ENCODE measurements at regions not wholly inside any gene's neighbourhood (a gene's known extent, or its start where the extent isn't known, plus 50 kb on each side); places are given as distances from the start of the nearest gene placed in this dataset.

DNA sequence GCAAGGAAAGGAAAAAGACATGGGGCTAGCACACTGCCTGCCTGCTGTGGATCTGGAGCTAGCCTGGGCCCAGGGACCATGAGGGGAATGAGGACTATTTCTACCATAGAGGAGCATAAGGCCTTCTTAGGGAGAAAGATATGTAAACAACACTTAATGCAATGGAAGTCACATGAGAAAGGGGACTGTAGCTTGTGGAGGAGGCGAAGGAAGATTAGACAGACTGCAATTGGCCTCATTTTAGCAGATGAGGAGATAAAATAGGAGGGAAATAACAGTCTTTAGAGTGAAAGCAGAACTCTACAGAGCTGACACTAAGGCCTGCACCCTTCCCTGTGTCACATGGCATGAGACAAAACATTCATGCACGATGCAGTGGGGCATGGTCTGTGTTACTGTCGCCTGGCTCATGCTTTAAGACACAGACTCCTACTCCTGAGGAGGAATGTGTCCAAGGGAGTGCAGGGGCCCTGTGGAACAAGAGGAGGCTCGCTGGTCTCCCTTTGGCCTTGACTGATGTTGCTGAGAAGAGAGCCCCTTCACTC is 829.3 kb upstream of the IGFBP3 start:
- DNase-seq, result no peak

DNA sequence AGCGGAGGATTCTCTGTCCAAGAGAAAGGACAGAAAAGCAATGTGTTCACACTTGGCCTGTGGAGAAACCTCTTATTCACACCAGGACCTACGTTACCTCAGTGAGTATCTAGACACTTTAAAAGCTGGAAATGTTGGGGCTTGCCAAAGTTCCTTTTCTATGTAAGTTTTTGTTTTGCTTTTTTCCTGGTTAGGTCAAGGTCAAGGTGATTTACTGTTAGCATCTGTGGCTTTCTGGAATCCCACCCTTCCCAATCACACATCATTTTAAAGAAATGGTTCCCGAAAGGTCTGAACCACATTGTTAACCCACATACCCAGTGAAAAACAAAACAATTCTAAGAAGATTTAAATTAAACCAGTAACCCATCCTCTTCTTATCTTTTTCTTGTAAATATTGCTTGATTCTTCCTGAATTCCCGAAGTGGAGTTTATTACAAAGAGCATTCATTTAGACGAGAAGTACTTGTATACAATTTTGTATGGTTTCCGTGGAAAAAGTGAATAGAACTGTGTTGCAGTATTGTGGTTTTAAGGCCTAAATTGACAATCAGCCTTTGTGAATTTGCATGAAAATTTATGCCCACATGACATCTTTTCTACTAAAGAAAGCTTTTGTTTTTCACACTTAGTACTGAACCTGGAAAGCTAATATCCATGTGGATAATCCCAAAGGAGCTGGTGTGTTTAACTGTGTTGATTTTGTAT is 827.0 kb upstream of the IGFBP3 start:
- DNase-seq, result no peak

DNA sequence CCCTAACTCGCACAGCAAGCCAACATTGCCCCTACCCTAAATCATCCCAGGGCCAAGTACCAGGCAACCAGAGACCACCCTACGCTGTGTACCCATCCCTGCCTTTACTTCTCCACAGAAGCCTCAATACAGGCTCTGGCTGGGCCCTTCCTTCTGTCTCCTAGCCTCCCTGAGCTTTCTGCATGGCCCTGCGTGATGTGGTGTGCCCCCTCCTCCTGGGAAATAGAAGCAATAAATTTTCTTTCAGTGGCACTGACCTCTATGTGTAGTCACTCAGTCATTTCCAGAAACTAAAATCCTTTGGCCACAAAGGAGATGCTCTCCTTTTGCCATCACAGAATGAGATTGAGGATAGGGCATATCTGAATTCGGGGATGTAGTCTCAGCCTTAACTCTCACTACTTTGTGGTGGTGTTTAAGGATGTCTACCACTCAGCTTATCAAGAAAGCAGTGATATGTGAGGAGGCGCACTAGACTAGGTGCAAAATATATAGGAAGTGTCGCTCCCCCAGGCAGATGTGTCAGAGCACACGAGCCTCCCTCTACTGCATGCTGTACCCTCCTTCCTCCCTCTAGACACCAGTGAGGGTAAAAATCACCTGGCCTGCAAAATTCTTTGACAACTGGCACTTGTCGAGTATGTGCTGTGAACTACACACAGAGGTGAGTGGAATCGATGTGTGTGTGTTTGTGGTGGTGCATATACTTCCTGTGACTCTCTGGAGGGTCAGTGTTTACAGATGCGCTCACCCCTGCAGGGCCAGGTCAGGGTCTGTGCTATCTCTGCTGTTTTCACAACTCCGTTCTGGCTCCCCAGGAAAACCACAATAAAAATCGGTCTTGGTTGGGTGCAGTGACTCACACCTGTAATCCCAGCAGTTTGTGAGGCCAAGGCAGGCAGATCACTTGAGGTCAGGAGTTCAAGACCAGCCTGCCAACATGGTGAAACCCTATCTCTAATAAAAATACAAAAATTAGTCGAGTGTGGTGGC is 825.9 kb upstream of the IGFBP3 start:
- no peak for DNase-seq

DNA sequence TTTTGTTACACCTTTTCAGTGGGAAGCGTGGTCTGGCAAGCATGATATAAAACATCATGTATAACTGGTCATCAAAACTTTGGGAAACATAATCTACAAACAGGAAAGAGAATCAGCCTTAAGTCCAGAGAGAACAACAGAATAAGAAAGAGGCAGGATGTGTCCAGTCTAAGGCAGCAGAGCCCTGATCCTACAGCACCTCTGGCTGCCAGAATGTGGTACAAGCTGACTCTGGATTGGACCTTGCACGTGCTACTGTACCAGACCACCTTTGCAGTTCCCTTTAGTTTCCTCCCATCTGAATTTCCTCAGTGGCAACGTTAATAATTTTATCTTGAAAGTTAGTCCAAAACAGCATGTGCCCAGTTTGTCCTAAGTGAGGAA is 824.6 kb upstream of the IGFBP3 start:
- DNase-seq, result no peak

DNA sequence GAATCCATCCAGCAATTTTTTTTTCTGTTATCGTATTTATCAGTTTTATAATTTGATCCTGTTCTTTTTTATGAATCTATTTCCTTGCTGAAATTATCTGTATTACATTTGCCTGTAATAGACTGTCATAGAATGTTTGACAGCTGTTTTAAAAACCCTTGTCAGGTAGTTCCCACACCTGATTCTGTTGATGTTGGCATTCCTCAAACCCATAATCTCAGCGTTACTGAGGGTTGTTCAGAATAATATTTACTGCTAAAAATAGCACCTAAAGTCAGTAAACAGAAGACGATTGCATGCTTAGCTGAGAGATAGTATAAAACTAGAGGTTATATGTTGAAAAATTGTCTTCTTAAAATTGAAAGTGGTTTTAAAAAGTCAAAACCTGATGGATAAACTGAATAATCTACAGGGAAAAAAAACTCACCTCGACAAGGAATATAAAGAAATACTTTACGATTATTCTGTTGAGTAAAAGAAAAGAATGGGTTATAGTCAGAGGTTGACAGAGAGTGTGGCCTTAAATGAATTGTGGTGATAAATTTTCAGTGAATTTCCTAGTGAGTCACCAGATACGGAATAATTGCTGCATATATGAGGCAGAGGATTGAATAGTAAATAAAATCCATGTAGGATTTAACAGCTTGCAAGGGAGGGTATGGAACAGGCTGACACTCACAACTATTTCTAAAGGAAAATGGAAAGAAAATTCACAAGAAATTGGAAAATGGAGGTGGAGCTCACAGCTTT is 824.1 kb upstream of the IGFBP3 start:
- DNase-seq, result no peak

DNA sequence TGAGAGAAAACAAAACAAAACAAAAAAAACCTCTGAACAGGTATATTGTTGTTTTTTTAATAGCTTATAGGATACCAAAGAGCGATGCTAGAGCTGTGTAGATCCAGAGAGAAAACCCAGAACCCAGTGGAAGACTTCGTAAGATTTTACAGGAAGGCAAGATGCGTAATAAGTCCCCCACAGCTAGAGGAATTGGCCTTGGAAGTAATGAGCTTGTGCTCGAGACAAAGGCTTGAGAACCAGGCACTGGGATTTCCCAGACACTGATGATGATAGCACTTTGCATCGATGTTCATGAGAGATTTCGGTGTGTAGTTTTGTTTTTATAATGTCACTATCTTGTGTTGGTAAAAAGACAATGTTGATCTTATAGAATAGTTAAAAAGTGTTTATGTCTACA is 821.5 kb upstream of the IGFBP3 start:
- DNase-seq, result no peak

DNA sequence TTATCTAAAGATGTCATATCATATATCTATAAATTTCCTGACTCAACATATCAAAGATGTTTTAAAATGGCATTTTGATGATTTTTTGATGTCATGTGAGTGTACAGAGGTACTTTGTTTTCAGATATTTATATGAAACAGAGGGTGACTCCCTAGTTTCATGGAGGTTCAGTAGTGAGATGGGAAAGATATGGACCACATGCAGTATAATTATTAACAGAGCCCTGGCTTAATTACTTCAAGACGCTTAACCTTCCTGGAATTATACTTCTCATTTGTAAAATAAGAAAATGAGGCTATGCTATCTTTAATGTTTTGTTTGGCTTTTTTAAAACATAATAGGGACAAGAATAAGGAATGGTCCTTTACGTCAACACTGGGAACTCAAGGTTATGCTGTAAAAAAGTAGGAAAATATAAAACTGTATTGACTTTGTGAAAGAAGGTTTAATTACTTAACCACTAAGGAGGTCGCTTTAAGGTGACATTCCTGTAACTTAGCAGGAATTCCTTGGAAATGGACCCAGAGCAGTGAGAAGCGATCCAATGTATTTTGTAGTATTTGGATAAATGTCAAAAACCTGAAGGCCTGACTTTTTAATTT is 821.0 kb upstream of the IGFBP3 start:
- no peak for DNase-seq

DNA sequence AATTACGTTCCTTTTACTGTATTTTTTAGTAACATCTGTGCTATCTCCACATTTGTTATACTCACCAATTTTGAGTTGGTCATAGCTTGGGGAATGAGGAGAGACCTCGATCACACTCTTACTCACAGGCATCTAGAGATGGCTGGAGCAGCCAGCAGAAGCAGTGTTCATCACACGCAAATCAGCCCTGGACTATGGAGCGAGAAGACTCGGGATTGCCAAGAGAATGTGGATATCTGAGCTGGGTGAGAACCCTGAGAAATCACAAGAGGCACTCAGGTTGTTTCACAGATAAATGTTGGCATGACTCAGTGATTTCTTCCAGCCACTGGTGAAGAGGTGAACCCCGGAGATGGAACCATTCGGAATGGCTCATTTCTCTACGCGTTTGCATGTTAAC is 820.1 kb upstream of the IGFBP3 start:
- no peak for DNase-seq

DNA sequence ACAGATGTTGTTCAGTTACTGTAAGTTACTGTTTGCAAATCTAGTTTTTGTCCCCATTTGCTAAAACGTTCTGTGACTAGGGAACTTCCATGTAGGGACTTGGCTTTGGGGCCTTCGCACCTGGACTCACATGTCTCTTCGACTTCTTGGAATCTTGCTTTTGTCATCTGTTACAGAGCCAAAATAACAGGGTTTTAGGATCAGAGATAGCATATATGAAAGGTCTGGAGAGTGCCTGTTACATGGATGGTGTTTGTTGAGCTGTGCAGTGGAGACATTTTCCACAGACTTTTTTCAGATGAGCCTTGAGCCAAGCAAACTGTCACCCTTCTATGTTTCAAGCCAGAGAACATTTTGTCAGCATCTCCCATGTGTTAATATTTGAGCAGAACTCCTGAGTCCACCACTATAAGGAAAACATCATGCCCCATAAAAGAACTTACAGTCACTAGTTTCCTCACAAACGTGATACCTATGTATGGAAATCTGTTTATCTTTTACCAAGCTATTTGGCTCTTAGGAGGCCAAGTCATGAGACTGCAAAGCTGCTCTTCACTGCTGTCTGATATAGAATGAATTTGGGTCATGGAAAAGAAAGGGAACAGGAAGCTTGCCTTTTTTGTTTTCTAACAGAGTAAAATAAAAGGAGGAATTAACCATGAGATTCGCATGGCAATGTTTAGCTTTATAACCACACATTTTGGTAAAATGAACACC is 818.6 kb upstream of the IGFBP3 start:
- no peak for DNase-seq

DNA sequence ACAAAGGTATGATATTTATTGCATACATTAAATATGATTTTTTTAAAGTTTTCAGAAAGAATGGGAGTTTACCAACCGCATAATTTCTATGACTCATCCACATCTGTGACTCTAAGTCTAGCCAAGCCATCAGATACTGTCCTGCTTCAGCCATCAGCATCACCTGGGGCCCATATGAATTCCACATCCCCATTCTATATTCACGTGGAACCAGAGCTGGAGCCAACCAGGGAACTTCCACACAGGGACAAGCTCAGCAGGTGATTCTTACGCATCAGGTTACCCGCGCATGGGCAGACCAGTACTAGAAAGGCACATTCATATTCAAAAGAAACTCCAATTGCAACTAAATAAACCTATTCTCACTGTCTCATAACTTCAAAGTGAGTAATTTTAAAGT is 817.7 kb upstream of the IGFBP3 start:
- DNase-seq, result no peak

DNA sequence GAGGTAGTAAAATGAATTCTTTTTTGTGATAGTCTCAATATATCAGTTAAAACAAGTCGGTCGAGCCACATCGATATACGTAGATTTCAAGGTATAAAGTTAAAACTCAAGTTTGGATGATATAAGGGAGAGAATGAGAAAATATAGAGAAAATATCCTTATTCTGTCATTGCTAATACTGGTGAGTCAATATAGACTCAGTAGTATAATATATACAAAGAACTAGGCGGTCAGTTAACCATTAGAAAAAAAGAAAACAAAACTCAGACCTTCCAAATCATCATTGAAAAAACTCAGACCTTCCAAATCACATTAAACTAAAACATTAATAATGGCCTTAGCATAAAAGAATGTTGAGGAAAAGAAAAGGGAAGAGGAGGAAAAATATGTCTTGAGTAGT is 817.1 kb upstream of the IGFBP3 start:
- no peak for DNase-seq

DNA sequence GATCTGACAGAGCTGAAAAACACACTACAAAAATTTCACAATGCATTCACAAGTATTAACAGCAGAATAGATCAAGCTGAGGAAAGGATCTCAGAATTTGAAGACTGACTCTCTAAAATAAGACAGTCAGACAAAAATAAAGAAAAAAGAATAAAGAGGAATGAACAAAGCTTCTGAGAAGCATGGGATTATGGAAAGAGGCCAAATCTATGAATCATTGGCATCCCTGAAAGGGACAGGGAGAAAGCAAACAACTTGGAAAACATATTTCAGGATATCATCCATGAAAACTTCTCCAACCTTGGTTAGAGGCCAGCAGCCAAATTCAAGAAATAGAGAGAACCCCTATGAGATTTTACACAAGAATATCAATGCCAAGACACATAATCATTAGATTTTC is 804.8 kb upstream of the IGFBP3 start:
- DNase-seq, result no peak

DNA sequence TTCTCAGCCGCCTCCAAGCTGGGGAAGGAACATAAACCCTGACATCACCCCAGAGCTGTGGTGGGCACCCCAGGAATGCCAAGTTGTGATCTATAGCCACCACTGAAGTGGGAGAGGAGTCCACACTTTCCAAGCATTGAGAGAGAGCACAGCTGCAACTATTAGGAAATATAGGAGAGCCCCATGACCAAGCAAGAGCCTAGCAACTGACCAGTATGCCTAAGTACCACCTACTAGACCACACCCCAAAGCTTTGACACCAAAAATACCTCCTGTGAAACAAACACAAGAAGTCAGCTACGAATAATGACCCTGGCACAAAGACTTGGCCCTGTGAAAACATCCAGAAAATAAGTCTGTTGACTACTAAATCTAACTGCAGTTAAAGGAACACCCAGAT is 804.1 kb upstream of the IGFBP3 start:
- no peak for DNase-seq

DNA sequence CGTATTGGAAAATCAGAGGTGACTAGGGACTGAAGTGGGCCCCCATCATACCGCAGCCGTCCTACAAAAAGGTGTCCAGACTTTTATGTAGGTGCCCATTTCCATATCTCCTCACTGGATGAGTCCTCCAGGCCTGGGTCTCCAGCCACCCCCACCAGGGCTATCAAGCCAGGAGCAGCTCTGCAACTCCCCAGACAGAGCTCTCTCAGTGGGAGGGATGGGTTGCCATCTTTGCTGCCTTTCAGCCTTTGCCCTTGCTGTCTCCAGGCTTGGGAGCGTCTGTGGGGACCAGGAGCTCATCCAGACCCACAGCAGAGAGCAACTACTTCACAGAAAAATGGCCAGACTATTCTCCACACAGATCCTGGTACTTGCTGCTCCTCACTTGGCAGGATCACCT is 802.7 kb upstream of the IGFBP3 start:
- no peak for DNase-seq

DNA sequence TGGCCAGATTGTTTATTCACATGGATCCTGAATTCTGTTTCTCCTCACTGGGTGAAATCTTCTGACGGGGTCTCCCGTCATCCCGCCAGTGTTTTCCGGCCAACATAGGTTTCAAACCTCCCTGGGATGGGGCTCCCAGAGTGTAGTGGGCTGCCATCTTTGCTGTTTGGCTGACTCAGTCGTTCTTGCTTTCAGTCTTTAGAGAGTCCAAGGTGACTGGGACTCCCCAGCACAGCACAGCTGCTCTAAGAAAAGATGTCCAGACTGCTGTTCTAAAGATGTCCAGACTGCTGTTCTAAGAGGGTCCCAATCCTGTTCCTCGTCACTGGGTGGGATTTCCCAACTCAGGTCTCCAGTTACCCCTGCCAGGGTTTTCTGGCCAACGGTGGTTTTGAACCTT is 801.9 kb upstream of the IGFBP3 start:
- DNase-seq, result no peak

DNA sequence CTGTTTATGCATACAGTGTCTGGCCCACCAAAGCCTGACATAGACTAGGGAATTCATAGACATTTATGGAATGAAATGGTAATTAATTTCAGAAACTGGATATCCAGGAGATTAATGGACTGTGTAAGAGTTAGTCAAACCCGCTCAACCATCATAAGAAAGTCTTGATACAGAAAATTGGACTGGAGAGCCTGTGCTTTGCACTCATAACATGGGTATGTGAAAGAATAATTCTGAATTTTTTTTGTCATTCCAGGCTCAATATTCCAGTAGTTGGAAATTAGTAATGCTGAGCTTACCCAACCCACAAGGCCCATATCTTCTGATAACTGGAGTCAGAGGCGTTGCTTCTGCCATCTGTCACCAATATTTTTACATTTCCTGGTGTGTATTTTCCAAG is 799.7 kb upstream of the IGFBP3 start:
- no peak for DNase-seq

DNA sequence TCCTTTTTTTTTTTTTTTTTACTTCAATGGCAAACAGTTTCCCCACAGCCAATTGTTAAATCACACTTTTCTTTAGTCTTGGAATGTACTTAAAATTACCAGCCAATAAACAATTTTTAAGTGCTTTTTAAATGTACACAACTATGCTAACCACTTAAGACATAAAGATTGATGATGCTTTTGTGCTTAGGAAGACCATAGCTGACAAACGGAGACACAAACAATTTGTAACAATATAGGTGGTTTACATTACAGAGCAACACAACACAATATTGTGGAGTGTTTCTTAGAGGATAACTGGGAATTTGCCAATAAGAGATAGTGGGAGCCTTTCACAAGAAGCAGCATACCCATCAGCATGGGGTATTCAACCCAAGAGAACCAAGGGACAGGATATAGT is 798.5 kb upstream of the IGFBP3 start:
- DNase-seq, result no peak

DNA sequence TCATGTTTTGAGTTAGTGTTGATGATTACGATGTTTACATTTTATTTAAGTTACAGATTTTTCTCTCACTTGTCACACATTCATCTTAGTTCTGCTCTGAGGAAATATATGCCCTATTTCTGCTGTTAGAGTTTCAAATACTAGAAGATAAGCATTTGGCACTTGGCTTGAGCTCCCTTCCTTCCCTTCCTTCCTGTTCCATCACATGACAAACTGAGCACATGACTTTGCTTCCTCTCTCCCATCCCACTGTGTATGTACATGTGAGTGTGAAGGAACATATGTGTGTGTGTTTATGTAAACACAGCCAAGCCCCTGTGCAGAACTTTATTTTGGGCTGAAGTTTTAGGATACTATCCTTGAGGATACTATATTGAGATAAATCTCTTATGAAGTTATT is 795.9 kb upstream of the IGFBP3 start:
- no peak for DNase-seq

DNA sequence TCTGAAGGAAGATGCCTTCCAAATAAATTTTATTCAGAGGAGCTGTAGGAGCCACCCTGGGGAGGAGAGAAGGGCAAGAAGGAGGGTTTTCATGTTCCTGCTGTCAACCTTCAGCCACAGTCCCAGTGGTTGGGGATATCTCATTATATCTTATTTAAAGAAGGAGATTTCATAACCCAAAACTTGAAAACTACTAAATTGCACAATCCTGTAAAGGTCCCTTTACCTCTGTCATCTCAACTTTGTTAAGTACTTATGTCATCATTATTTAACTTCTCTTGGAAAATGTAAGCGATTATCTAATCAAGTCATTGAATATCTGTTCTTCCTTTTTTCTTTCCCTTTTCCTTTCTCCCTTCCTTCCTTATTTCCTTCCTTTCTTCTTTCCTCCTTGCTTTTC is 794.5 kb upstream of the IGFBP3 start:
- DNase-seq, result no peak

DNA sequence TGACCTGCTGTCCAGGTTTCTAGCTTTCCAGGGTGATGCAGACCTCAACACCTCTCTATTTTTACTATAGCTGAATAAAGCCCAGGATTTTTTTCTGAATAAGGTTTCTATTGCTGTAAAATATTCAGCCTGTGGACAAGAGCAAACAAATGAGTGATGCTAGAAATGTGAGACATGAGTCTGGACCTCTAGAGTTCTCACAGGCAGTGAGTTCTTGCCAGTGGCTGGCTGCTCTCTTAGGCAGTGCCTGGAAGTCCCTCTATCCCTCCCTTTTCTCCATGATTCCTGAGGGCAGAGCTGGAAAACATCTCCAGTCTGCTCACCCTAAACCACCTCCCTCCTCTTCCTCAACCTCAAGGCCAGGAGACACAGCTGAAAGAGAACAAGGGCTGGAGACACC is 793.8 kb upstream of the IGFBP3 start:
- DNase-seq, result no peak

DNA sequence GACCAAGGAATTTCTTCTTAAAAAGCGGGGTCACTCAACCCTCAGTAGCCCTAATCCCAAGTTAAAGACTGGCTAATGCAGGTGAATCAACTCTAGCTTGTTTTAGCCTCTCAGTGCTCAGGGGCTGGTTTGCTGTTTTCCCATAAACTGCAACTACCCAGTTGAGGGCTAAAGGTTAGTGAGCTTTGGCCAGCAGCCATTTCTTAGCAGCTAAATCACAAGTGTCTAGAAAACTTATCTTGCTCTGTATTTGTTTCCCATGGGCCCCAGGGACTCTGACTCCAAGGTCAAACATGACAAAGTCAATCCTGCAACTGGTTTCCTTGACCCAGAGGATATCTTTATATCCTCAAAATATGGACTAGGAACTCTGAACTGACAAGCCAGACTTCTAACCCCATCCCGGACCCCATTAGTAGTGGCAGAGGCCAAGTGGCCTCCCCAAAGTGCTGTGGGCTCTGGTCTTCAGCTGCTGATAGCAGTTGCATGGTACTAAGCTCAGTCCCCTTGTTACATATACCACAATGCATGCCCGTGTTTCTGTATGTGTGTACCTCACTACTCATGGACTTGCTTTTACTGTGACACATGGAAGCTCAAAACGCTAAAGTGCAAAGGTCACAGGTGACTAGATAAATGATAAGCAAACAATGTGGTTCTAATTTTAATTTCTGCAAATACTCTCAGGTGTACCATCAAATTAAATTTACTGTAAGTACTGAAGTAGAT is 793.0 kb upstream of the IGFBP3 start:
- DNase-seq, result no peak

DNA sequence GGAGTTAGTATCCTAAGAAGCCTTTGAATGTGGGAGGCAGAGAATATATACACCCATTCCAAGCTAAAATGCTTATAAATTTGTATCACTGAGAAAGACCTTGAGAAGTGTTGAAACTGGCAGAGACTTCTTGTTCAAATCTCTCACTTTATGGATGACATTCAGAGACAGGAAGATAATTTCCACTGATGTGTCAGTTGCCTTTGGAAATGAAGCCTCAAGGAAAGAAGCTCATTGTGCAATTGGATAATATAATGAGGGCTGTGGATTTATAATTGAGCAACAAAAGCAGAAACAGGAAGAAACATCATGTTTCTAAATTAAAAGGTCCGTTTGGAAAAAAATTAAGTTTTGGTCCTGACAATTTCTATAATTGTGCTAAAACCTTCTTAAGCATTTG is 789.9 kb upstream of the IGFBP3 start:
- DNase-seq, result no peak

Data from 8988T (cell line).